ENCODE measurements at regions not wholly inside any gene's neighbourhood (a gene's known extent, or its start where the extent isn't known, plus 50 kb on each side); places are given as distances from the start of the nearest gene placed in this dataset.

DNA sequence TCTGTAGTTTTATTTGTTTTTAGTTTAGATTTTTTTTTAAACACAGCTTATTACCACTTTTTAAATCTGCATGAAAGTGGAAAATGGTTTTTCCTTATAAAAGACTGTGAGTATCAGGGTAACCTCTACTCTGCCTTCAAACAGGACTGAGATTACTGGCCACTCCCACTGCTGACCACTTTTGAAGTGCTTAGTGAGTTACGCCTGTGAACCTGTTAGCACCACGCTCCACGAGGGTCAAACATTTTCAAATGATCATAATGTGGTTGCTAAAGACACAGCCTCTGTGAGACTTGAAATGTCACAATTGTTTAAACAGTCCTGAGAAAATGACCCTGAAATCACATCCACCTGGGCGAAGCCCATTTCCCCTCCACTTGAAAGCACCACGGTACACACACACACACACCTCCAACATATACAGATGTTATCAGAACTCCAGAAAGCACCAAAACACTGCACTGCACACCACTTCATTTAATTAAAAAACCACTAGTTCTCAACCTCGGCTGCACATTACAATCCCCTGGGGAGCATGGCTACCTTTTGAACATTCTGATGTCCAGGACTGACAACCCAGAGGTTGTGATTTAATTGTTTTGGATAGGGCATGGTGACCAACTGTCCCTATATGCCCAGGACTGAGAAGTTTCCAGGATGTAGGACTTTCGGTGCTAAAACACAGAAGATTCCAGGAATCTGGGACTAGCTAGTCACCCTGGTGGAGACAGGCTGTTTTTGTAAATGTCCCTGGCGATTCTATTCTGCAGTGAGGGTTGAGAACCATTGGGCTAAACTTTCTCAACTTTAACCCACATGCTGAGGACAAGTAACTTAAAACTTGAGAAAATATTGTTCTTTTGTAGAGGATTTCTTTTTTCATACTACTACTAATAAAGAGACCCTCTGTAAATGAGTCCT lies 176.4 kb upstream of the MYLIP start:
- H3K27me3 ChIP-seq, result no peaks in the 10 kb centered on the region
- no peak for DNase-seq (ENCODE audit: low spot score in 2 of 2)
- peak overlapping the region; percentile 5 to 15 for H3K27ac ChIP-seq
- no peak overlapping the region for H3K4me3 ChIP-seq
- TF ChIP-seq, protein P1, sequence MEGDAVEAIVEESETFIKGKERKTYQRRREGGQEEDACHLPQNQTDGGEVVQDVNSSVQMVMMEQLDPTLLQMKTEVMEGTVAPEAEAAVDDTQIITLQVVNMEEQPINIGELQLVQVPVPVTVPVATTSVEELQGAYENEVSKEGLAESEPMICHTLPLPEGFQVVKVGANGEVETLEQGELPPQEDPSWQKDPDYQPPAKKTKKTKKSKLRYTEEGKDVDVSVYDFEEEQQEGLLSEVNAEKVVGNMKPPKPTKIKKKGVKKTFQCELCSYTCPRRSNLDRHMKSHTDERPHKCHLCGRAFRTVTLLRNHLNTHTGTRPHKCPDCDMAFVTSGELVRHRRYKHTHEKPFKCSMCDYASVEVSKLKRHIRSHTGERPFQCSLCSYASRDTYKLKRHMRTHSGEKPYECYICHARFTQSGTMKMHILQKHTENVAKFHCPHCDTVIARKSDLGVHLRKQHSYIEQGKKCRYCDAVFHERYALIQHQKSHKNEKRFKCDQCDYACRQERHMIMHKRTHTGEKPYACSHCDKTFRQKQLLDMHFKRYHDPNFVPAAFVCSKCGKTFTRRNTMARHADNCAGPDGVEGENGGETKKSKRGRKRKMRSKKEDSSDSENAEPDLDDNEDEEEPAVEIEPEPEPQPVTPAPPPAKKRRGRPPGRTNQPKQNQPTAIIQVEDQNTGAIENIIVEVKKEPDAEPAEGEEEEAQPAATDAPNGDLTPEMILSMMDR (IDR thresholded peaks at IDR 0.05), result peak in 1 of 3 donors; percentile 14
- TF ChIP-seq POLR2A (IDR thresholded peaks at IDR 0.05) (no peak), POLR2AphosphoS5 (IDR thresholded peaks at IDR 0.05) (no peak)
- H3K9me3 ChIP-seq, result no peaks in the 10 kb centered on the region
- no peaks in the 10 kb centered on the region for H3K36me3 ChIP-seq
- intact Hi-C loops (cut with DNase I; ENCODE audit: low total_unique reads), result no loop called here
- H3K4me1 ChIP-seq, result no peaks in the 10 kb centered on the region

DNA sequence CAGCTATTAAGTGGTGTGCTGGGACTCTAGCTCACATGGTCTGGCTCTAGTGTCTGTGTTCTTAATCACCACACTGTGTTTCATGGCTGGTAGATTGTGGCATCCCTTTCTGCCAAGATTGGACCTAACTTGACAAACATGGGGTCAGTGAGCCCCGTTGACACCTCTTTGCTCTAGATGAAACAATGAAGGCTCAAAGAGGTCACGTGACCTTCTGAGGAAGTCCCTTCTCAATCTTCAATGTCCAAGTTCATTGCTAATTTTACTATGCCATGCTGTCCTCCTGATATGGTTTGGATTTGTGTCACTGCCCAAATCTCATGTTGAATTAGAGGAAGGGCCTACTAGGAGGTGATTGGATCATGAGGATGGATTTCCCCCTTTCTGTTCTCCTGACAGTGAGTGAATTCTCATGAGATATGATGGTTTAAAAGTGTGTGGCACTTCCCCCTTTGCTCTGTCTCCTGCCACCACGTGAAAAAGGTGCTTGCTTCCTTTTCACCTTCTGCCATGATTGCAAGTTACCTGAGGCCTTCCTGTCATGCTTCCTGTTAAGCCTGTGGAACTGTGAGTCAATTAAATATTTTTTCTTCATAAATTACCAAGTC lies 177.8 kb upstream of the MYLIP start:
- H3K27ac ChIP-seq, result no peak overlapping the region
- no peak for TF ChIP-seq POLR2AphosphoS5 (IDR thresholded peaks at IDR 0.05)
- TF ChIP-seq, protein P1 (IDR thresholded peaks at IDR 0.05), result no peak
- no peaks in the 10 kb centered on the region for H3K27me3 ChIP-seq
- intact Hi-C loops (cut with DNase I; ENCODE audit: low total_unique reads), result no loop called here
- no peaks in the 10 kb centered on the region for H3K4me1 ChIP-seq
- no peaks in the 10 kb centered on the region for H3K36me3 ChIP-seq
- H3K4me3 ChIP-seq, result no peak overlapping the region
- DNase-seq (ENCODE audit: low spot score in 2 of 2), result no peak
- H3K9me3 ChIP-seq, result no peaks in the 10 kb centered on the region

DNA sequence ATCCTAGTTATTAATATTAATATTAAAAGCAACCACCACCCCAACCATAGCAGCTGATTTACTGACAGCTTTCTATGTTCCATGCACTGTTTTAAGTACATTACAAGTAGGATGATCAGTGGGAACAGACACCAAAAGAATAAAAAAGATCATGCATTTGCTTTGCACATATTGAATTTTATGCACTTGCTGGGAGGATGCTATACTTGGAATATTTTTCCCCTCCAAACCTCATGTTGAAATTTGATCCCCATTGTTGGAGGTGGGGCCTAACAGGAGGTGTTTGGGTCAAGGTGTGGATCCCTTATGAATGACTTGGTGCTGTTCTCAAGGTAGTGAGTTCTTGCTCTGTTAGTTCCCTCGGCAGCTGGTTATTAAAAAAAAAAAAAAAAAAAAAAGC lies 178.9 kb upstream of the MYLIP start:
- intact Hi-C loops (cut with DNase I; ENCODE audit: low total_unique reads), result no loop called here
- Histone ChIP-seq H3K9me3 (no peaks in the 10 kb centered on the region), H3K36me3 (no peaks in the 10 kb centered on the region), H3K27me3 (no peaks in the 10 kb centered on the region), H3K27ac (no peak overlapping the region), H3K4me3 (no peak overlapping the region), H3K4me1 (no peaks in the 10 kb centered on the region)
- DNase-seq (ENCODE audit: low spot score in 2 of 2), result no peak
- no peak for TF ChIP-seq POLR2AphosphoS5 (IDR thresholded peaks at IDR 0.05)
- TF ChIP-seq, protein P1 (IDR thresholded peaks at IDR 0.05), result no peak
- no peak for TF ChIP-seq POLR2A (IDR thresholded peaks at IDR 0.05)

DNA sequence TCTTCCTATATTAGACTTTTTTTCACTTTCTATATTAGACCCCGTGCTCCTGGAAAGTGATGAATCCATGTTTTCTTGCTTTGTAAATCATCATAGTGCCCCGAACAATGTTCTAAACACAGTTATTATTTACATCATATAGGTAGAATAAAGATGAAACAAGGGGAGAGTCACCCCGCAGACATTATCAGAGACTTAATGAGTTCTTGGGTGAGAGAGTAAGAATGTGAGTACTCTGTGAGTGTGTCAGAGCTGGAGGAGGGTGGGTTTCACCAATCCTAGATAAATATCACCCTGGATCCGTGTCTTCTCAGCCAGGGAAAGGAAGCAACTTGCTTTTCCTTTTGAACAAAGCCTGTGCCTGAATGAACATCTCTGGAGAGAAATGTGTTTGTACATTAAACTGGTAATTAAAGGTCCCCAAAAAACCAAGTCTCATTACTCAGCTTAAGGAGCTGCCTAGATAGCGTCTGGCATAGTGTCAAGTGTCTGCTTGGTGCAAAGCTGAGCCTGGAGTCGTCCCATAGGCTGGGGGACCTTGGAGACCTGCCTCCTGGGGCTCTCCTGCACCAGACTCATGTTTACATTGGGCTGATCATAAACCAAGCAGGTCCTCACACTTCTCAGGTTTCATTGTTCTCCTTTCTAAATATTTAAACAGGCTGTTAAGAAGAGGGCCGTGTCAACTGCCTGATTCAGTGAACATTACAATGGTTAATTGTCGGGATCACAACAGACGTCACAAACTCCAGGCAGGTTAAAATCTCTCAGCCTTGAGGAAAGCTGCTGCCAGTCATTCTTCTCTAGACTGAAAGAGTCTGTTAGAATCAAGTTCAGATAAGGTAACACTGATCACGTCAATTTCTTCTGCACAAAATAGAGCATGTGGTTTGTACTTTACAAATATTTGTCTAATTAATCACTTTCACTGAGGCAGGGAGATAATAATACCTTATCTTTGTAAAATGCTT lies 179.7 kb upstream of the MYLIP start:
- Histone ChIP-seq H3K4me3 (no peak overlapping the region), H3K9me3 (no peaks in the 10 kb centered on the region), H3K27me3 (no peaks in the 10 kb centered on the region), H3K36me3 (no peaks in the 10 kb centered on the region), H3K4me1 (no peaks in the 10 kb centered on the region), H3K27ac (no peak overlapping the region)
- no peak for DNase-seq (ENCODE audit: low spot score in 2 of 2)
- no peak for TF ChIP-seq POLR2A (IDR thresholded peaks at IDR 0.05)
- TF ChIP-seq, protein P1 (IDR thresholded peaks at IDR 0.05), result no peak
- no peak for TF ChIP-seq POLR2AphosphoS5 (IDR thresholded peaks at IDR 0.05)
- intact Hi-C loops (cut with DNase I; ENCODE audit: low total_unique reads), result no loop called here

Measured in breast epithelium (tissue), 4 donors.